K562 (cell line): ENCODE measurements at regions not wholly inside any gene's neighbourhood (a gene's known extent, or its start where the extent isn't known, plus 50 kb on each side); places are given as distances from the start of the nearest gene placed in this dataset.

ENCODE experiments used
- ATAC-seq: fragments of 200-7000 bp; cut with Tn5 transposase; 3 replicates; pipeline ENCODE4 v1.9.1; 2020; ENCODE audit warnings: moderate library complexity
- BruUV-seq: library from RNA; stranded (reverse); fragments of 400-500 nt; replicated peaks from 2 replicates; lab custom pipeline; 2021; lab: Mats Ljungman, UMichigan
- CTCF ChIA-PET: fragments of 300-600 bp; formaldehyde crosslinking; extraction: SDS; loops from one replicate; lab custom pipeline; 2021; ENCODE audit warnings: low intra/inter-chr PET ratio; lab: Yijun Ruan, JAX
- POLR2A ChIA-PET: fragments of 300-600, 350-650 bp; sonication (Branson Sonifier 250); formaldehyde crosslinking; extraction: SDS; loops from one replicate; lab custom pipeline; 2021; ENCODE audit warnings: antibody characterized with exemption, inconsistent platforms; lab: Yijun Ruan, JAX
- DNase-seq, 4 experiments: peaks; one replicate each; pipeline versions ENCODE4 v3.0.0 to v3.0.0-alpha.2; 2011 to 2018; ENCODE audit warnings: low spot score in 3 of 4, mixed read lengths in 3 of 4; ENCODE audit errors: extremely low read depth in 1 of 4
- FAIRE-seq: peaks from 2 replicates; lab custom pipeline; 2011; peaks lifted over from hg19 to GRCh38; lab: Jason Lieb, UNC
- H2AFZ ChIP-seq: 2 replicates; pipeline ENCODE4 v1.6.0; 2011; ENCODE audit warnings: low read depth, low read length, control low read depth, inconsistent platforms
- H3K27ac ChIP-seq: fragments of 200-600 bp; 3 replicates; pipeline ENCODE4 v1.8.0; 2011; ENCODE audit warnings: low read depth, mild to moderate bottlenecking, control low read depth, inconsistent platforms, low read length, moderate library complexity, mixed read lengths; ENCODE audit errors: extremely low read depth
- H3K27me3 ChIP-seq, 2 experiments: fragments of 300-600 bp in 1 of 2; 2 replicates in 1 of 2; 3 replicates in 1 of 2; pipeline versions ENCODE4 v1.6.0 to v1.8.0; 2011; ENCODE audit warnings: inconsistent platforms in 2 of 2, low read length in 2 of 2, mild to moderate bottlenecking in 1 of 2, mixed read lengths in 1 of 2, moderate library complexity in 1 of 2; ENCODE audit not compliant: control insufficient read depth in 2 of 2, insufficient read depth in 2 of 2
- H3K36me3 ChIP-seq: fragments of 300-600 bp; 3 replicates; pipeline ENCODE4 v1.8.0; 2011; ENCODE audit warnings: mild to moderate bottlenecking, low read length, inconsistent platforms; ENCODE audit not compliant: control insufficient read depth, insufficient read depth
- H3K4me1 ChIP-seq, 2 experiments: fragments of 200-600 bp in 1 of 2; replicated peaks in 1 of 2; 2 replicates in 1 of 2; 3 replicates in 1 of 2; pipeline versions ENCODE4 v1.5.1 to v1.8.0; 2011; ENCODE audit warnings: inconsistent platforms in 2 of 2, low read length in 2 of 2, mild to moderate bottlenecking in 1 of 2, mixed read lengths in 1 of 2, moderate library complexity in 1 of 2; ENCODE audit not compliant: control insufficient read depth in 2 of 2, insufficient read depth in 2 of 2
- H3K4me2 ChIP-seq: 2 replicates; pipeline ENCODE4 v1.6.1; 2011; ENCODE audit warnings: low read length, control low read depth, inconsistent platforms, mixed read lengths; ENCODE audit not compliant: insufficient read depth
- H3K4me3 ChIP-seq: fragments of 200-600 bp; sonication (generic), shearing (Covaris generic); 2 replicates; pipeline ENCODE4 v1.5.1; 2016; ENCODE audit warnings: control low read depth, inconsistent platforms
- H3K79me2 ChIP-seq: fragments of 200-600 bp; 3 replicates; pipeline ENCODE4 v1.8.0; 2011; ENCODE audit warnings: low read length, inconsistent platforms; ENCODE audit not compliant: control insufficient read depth, insufficient read depth
- H3K9ac ChIP-seq, 2 experiments: 2 replicates each; pipeline versions ENCODE4 v1.6.0 to v1.6.1; 2011; ENCODE audit warnings: low read depth in 2 of 2, low read length in 2 of 2, control low read depth in 1 of 2, inconsistent platforms in 1 of 2, mild to moderate bottlenecking in 1 of 2, mixed read lengths in 1 of 2; ENCODE audit not compliant: insufficient read depth in 1 of 2
- H3K9me1 ChIP-seq: one replicate; pipeline ENCODE4 v1.6.0; 2011; ENCODE audit warnings: inconsistent platforms, mild to moderate bottlenecking, low read length, moderate library complexity; ENCODE audit not compliant: control insufficient read depth, insufficient read depth
- H3K9me3 ChIP-seq: replicated peaks from 2 replicates; pipeline ENCODE4 v1.5.1; 2011; ENCODE audit warnings: low read depth, low read length, inconsistent platforms; ENCODE audit not compliant: control insufficient read depth, insufficient read depth
- H4K20me1 ChIP-seq: replicated peaks from 2 replicates; pipeline ENCODE4 v1.6.1; 2011; ENCODE audit warnings: low read length, inconsistent platforms, mixed read lengths; ENCODE audit not compliant: control insufficient read depth, insufficient read depth
- ASH1L ChIP-seq: fragments of 450-650 bp; IDR thresholded peaks from 2 replicates; pipeline ENCODE4 v1.6.1; 2018; ENCODE audit warnings: borderline replicate concordance, mild to moderate bottlenecking, low read depth; ENCODE audit not compliant: partially characterized antibody
- ESRRA ChIP-seq: fragments of 450-650 bp; IDR thresholded peaks from 2 replicates; pipeline ENCODE4 v1.6.1; 2014; ENCODE audit warnings: low read depth, mild to moderate bottlenecking, moderate library complexity, borderline replicate concordance
- LCOR ChIP-seq: sonication (generic); formaldehyde crosslinking; IDR thresholded peaks from 2 replicates; pipeline ENCODE4 v1.8.0; 2022; ENCODE audit warnings: mild to moderate bottlenecking, missing genetic modification reagents
- USF1 ChIP-seq: sonication (generic); formaldehyde crosslinking; IDR thresholded peaks from 2 replicates; pipeline ENCODE4 v1.9.0; 2022; ENCODE audit warnings: mild to moderate bottlenecking, missing genetic modification reagents
- ZKSCAN8 ChIP-seq: fragments of 200-800 bp; sonication (Bioruptor generic); IDR thresholded peaks from 2 replicates; pipeline ENCODE4 v1.6.1; 2016; ENCODE audit warnings: missing genetic modification characterization, missing compliant biosample characterization
- WGBS: fragments of 100-300 bp; shearing (Covaris generic); methylation state at CpG from one replicate; pipeline ENCODE4 v1.1.6; 2016; ENCODE audit warnings: low coverage, mixed read lengths; ENCODE audit not compliant: insufficient coverage; ENCODE audit errors: missing lambda C conversion rate; 5-methylcytosine and 5-hydroxymethylcytosine counted together
- in situ Hi-C: fragments of 300-500 bp; cut with MboI; formaldehyde crosslinking; loops from 4 replicates; pipeline ENCODE4 v1.15.0; 2018; ENCODE audit warnings: inconsistent platforms, mixed read lengths
- intact Hi-C: fragments of 100-400 bp; cut with micrococcal nuclease; formaldehyde crosslinking; loops from 2 replicates; pipeline ENCODE4 v1.14.2; 2022

- Histone ChIP-seq H3K9me3 (no peaks in the 10 kb centered on the region), H2AFZ (no peak overlapping the region), H4K20me1 (no peaks in the 10 kb centered on the region), H3K27me3 (peaks cover 0 to 4% of the 10 kb centered on the region in 2 experiments; a peak in 1 of 5 replicates), H3K4me3 (no peak overlapping the region), H3K4me2 (no peak overlapping the region), H3K36me3 (no peaks in the 10 kb centered on the region), H3K79me2 (no peaks in the 10 kb centered on the region), H3K9ac (no peak overlapping the region), H3K9me1 (no peaks in the 10 kb centered on the region), H3K27ac (no peak overlapping the region), H3K4me1 (no peaks in the 10 kb centered on the region)
- FAIRE-seq = no peak
- no peak for DNase-seq
- in situ Hi-C loops = no loop called here
- WGBS = 0% methylated on average over 6 of the region's 7 CpGs
- CTCF ChIA-PET = no interaction called here
- TF ChIP-seq LCOR (CRISPR knock-in tag) (no peak), ZKSCAN8 (CRISPR knock-in tag) (no peak), USF1 (CRISPR knock-in tag) (no peak), ASH1L (no peak), ESRRA (no peak)
- no peak for ATAC-seq
- POLR2A ChIA-PET = no interaction called here
- BruUV-seq = no TSS peak
- intact Hi-C loops = no loop called here
These were observed 410.3 kb downstream of the MN1 start for GRCh38 chr22:27391092-27391770.
